GM18502 (cell line): ENCODE measurements at regions not wholly inside any gene's neighbourhood (a gene's known extent, or its start where the extent isn't known, plus 50 kb on each side); places are given as distances from the start of the nearest gene placed in this dataset.

Experiments
- ATAC-seq: cut with Tn5 transposase; IDR thresholded peaks from one replicate; pipeline ENCODE4 v1.9.1; 2021; ENCODE audit warnings: mild to moderate bottlenecking; ENCODE audit not compliant: unreplicated experiment, poor library complexity

DNA sequence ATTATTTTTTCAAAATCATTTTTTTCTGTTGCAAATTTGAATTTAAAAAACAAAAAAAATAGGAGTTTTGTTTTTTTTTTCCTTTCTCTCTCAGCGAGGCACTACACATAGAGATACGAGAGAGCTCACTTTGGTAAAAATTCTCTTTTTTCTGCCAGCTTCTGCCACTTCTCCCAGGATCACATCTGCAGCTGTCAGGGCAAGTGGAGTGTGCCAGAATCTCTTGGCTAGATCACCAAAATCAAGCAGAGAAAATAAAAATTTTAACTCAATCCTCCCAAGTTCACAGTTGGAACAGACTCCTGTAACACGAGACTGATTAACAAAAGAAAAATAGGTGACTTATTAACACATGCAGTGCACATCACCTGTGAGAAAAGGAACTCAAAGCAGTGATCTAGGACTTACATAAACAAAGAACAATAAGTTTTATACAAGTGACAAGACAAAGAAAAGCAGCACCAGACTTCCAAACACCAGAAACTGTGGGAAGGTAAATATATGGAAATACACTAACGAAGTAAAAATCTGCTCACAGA, 213.2 kb upstream of the ZFP42 start:
- no peak for ATAC-seq

DNA sequence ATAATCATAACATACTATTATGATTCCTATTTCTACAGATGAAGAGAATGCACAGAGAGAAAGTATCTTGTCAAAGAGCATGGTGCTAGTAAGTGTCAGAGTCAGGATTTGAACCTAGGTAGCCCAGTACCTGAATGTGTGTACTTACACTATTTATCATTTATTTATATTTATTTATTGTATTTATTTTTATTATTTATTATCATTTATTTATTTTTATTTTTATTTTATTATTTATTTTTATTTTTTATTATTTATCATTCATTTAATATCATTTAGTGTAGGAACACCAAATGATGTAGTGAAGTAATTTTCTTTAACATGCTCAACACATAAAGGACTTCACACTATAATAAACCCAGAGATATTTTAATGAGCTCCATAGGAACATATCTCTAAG, 209.4 kb upstream of the ZFP42 start:
- ATAC-seq, result no peak

DNA sequence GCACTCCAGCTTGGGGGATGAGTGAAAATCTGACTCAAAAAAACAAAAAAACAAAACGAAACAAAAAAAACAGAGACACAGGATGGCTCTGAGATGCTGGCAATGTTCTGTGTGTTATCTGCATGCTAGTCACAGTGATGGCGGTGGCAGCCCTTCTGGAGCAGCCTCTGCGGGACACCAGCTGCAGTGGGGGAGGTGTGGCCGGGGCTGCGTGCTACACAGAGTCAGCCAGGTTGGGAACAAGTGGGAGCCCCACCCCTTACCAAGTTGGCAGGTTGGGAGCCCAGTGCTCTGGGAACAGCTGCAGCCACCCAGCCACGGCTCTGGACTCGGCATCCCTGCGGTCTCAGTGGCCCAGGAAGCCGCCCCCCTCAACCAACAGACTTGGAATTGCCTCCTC, 206.5 kb upstream of the ZFP42 start:
- no peak for ATAC-seq

DNA sequence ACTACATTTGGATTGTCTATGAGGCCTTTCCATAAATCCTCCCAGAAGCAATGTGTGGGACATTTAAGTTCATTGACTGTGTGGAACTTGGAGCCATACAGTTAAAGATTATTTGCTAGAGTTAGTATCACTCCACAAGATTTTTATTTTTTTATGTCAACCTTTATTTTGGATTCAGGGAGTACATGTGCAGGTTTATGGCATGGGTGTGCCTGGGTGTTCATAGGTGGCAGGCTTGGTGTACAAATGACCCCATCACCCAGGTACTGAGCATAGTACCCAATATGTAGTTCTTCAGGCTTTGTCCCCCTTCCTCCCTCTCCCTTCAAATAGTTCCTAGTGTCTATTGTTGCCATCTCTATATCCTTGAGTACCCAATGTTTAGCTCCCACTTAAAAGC, 199.8 kb upstream of the ZFP42 start:
- ATAC-seq, result no peak

DNA sequence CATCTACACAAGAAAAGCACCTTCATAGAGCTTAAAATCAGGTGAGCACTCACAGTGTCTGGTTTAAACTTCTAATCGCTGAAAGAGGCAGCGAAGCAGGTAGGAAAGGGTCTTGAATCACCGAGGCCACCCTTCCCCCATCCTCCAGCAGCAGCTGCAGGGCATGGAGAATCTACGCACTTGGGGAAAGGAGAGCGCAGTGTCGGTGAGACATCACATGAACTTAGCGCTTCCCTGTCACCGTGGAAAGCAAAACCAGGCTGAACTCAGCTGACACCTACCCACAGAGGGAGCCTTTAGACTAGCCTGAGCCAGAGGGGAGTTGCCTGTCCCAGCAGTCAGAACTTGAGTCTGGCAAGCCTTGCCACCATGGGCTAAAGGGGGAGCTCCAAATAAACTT, 197.2 kb upstream of the ZFP42 start:
- no peak for ATAC-seq

DNA sequence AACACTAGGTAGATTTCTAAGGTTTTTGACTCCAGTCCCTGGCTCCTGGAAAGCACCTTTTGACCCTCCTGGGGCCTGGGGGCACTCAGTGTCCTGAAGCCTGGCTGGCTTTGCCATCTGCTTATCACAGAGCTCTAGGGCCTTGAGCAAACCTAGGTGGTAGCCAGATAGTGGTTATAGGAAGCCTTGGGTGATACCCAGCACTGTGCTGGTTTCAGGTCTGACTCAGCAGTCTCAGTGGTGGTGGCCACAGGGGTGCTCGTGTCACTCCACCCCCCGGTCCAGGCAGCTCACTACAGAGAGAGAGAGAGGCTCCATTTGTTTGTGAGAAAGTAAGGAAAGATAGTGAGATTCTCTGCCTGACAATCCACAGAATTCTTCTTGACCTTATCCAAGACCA, 195.8 kb upstream of the ZFP42 start:
- ATAC-seq, result no peak

DNA sequence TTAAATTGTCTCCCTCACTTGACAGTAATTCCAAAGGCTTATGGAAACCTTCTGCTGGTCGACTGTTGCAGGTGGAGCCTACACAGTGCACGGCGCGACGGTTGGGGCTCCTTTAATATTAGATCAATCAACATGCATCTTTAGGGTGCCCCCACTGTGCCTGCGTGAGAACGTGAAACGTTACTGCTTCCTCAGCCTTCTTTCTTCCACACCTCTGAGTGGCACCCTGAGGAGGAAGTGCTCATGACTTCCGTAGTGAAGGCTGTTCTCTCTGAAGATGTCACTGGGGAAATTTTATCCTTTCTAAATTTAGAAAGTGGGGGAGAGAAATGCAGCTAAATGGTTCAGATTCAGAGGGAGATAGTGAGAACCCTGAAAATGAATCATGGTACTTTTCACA, 184.0 kb upstream of the ZFP42 start:
- ATAC-seq, result no peak

DNA sequence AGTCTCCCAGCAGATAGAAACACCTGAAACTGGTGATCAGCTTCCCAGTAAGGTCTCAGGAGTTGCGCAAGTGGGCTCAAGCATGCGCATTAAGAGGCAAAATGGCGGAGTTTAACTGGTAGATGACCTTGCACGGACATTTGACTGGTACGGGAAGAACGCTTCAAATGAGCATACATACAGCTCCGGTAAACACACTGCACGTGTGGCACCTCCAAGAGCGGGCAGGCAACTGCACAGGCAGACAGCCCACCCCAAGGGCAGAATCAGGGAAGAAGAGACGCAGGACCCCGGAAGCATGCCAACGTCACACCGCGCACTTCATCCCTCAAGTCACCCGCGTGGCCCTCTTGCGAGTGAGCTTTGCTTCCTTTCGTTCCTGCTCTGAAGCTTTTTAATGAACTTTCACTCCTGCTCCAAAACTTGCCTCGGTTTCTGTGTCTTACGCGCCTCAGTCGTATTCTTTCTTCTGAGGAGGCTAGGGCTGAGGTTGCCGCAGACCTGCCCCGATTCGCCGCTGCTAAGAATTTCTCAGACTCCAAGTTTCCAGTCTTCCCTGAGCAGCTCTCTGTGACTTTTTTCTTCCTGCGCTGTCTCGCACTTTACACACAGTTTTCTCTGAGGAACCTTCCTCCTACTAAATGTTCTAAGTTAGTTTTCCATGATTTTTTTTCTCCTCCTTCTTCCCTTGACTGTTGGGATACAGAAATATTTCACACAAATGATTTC, 180.7 kb upstream of the ZFP42 start:
- ATAC-seq, result no peak

DNA sequence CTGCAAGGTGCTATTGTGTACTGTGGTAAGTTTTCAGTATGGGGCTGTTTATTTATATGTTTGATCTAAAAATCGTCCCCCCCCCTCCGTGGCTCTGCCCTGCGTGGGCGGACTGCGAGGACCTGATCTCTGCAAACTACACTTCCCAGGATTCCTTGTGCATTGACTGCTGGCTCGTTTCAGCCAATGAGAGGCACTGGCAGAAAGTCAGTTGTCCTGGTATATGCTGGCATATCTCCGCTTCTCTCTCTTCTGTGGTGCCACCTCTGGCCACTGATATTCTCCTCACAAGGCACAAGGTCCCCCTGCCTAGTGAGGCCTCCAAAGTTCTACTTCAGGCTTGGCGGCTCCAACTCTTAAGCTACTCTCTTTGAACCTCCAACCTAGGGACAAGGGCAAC, 168.8 kb upstream of the ZFP42 start:
- no peak for ATAC-seq

DNA sequence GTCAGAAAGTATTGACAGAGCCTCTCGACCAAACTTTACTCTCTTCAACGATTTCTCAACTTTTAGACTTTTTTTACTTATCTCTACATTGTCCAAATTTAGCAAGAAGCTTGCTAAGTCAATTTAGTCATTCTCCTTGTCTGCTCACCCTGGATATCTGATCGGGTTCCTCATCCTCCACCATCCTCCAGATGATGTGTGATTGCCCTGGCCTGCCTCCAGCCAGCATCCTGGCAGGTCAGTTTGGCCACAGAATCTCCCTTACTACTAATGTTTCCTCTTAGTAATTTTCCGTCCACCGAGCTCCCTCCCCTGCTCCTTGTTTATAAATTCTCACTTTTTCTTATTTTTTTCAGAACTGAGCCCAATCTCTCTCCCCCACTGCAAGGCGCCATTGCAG, 167.9 kb upstream of the ZFP42 start:
- ATAC-seq, result no peak

DNA sequence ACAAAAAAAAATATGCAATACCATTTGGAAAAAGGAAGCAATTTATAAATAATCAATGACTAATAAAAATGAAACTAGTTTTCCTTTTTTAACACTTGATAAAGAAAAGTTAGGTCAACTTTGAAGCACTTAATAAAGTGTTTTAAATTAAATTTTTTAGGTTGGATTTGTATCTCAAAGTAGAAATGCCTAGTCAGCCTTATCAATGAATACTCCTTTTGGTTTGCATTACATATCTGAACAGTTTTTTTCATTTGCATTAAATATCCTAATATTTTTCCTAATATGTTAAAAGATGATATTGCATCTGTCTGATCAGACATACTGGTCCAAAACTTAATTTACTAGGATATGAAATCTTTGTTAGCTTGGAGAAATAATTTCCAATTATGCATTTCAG, 155.8 kb upstream of the ZFP42 start:
- no peak for ATAC-seq

DNA sequence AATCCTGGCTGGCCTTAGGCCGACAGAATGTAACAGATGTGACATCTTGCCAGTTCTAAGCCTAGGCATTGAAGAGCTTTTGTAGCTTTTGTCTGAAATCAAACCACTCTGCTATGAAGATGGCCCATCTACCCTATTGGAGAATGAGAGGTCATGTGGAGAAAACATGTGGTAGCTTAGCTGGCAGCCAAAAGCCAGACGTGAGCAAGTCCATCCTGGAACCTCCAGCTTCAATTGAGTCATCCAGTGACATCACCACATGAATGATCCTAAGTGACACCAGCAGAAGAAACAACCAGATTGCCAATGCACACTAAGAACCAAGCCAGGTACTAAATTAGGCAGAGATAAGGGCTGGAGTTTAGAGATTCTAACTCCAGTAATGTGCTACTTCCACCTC, 154.8 kb upstream of the ZFP42 start:
- no peak for ATAC-seq

DNA sequence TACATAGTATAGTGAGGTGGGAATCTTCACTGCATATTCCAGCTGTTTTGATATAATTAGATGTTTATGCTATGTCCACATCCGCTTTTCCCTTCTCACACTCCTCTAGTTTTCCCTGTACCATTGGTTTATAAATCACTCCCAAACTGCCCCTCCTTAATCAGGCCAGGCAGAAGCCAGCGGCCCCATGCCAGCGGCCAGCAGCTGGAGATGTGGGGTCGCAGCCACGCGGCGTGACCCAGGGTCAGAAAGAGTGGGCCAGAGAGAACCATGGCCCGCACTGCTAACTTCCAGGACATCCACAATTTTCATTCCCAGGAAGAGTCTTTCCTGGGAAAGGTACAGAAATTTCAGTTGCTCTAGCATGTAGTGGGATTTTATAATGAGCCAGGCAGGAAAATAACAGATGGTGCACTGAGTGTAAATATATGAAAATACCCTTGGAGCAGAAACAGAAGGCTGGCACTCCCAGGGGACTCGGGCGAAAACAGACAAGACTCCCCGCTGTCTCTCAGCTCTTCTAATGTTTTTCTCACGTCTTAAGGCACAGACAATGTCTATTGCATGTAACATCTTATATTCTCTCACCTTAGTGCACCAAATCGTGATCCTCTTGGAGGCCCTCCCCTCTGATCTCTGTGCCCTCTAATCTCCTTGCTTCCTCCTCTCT, 145.9 kb upstream of the ZFP42 start:
- ATAC-seq, result no peak

DNA sequence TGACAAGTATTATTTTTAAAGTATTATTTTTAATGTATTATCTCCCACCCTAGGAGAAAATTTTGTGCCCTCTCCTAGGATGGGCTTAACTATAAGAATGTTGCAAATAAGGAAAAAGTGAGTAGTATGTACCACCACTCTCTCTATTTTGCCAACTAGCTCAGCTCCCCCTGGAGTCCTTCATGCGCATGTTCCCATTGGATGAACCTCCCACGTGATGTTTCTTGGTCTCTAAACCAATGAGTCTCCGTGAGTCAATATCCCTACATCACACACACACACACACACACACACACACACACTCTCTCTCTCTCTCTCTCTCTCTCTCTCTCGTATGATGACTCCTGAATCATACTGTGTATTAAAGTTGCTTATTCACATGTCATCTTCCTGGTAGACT, 129.7 kb upstream of the ZFP42 start:
- ATAC-seq, result no peak

DNA sequence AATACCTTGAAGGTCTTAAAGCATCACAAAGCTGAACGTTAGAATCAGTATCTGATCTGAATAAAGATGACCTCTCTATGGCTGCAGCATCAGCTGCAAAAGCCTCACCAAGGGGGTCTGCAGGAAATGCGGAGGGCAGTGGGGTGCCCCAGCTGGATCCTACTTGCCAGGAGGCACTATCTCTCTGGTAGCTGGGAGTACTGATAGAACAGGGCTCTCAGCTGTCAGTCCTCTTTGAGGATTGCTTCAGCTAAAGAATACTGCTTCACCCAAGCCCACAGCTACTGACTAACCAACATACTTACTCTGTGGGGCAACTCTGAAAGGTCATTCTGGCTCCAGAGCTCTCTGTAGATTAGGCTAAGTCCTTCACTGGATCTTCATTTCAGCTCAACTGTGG, 112.5 kb upstream of the ZFP42 start:
- no peak for ATAC-seq

DNA sequence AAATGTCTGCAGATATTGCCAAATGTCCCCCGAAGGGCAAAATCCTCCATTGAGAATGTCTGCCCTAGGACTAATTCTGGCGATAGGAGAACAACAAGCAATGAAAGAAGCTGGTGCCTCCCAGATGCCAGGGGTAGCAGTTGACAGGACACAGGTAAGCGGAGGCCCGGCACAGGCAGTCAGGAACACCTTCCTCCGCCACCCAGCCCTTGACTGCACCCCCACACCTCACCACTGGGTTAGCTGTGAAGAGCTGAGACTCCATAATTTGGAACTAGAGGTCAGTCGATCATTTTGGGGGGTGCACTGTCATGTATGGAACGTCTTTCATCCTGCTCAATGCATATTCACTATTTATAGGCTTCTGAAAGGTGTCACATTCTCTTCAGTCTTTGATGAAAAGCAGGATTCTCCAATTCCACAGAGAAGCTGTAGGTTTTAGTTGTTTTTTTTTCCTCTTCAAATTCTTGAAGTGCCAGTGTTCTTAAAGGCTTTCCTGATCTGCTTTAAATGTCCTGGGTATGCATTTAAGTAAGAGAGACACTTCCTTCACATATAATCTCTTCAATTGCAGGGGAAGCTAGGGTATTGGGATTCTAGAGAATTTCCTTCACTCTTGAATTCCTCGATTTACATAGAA, 111.6 kb upstream of the ZFP42 start:
- no peak for ATAC-seq

DNA sequence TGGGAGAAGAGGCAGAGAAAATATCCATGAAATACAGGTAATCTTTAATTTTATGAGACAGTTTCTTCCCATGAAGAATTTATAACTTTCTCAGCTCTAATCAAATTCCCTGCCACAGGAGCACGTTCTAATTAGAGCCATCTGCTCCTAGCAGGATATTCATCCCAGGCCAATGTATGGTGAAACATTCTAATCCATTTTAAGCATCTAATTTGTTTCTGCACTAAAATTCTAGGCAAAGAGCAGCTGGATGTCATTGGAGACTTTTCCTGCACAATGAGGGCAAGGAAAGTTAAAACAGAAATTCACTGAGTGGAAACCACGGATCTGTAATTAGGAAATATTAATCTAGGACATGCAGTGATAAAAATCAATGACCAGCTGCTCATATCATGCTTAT, 107.7 kb upstream of the ZFP42 start:
- no peak for ATAC-seq

DNA sequence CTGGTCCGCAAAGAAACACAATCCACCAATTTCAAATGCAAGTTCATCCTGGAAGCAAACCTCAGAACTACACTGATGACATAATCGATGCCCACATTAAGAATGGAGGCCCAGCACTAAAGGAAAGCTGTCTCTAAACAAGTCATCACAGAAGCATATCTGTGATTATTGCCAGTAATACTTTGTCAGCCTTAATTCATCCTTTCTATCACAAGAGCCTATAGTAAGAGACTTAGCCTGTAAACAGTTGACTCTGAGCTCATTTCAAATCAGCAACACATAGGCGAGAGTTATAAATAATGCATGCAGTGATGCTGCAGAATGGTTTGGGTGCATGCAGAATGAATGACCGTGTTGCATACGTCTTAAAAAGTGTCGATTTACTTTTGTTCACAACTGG, 105.9 kb upstream of the ZFP42 start:
- no peak for ATAC-seq

DNA sequence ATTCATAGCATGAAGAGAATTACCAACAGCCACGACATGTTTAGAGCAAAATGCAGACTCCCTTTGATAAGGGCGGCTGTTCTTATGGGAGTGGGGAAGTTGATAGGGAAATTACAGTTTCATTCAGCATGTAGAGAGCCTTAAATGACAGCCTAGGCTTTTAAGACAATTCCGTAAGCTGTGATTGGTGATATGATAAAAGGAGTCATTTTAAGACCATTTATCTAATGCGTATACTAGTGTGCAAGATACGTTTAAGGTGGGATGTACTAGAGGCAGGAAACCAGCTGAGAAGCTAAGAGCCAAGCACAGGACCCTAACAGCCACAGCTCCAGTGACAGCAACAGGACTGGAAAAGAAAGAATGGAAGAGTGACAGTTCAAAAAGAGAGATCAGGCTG, 102.2 kb upstream of the ZFP42 start:
- ATAC-seq, result no peak

DNA sequence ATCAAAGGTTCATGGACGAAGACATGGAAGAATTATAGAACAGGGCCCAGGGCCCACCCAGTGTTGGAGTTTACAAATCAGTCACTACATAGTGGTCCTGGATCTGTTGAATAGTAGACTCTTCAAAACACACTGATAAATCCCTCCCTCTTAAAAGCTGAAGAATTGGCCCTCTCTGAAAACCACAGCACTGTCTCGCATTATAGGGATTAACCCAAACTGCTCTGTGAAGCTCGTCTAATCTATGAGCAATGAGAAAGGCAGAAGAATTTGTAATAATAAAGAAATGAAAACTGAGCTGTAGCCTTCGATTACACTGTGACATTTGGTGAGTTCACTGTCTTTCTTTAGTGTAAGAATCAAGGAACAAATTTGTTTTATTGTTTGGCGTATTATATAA, 92.5 kb upstream of the ZFP42 start:
- ATAC-seq, result no peak

DNA sequence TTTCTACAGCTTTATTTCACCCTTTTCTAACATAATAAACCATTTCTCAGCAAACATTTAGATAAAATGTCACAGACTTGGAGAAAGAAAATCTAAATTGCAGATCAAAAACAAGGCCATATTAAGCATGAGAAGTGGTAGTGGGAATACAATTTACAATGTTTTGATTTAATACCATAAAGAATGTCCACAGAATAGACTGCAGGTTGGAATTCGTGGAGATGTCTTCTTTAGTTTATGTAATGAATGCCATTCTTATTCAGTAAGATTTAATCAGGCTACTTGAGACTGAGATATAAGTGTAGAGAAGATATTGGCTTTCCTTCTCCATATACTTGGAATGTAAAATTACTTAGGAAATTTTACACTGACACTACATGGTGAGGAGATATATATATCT, 91.9 kb upstream of the ZFP42 start:
- ATAC-seq, result no peak
